ENCODE measurements at regions not wholly inside any gene's neighbourhood (a gene's known extent, or its start where the extent isn't known, plus 50 kb on each side); places are given as distances from the start of the nearest gene placed in this dataset.
"Not testable (repeated sequence)": the region's sequence is repeated elsewhere in the genome, so short reads cannot be mapped to it uniquely, and the experiment has no call there.

DNA sequence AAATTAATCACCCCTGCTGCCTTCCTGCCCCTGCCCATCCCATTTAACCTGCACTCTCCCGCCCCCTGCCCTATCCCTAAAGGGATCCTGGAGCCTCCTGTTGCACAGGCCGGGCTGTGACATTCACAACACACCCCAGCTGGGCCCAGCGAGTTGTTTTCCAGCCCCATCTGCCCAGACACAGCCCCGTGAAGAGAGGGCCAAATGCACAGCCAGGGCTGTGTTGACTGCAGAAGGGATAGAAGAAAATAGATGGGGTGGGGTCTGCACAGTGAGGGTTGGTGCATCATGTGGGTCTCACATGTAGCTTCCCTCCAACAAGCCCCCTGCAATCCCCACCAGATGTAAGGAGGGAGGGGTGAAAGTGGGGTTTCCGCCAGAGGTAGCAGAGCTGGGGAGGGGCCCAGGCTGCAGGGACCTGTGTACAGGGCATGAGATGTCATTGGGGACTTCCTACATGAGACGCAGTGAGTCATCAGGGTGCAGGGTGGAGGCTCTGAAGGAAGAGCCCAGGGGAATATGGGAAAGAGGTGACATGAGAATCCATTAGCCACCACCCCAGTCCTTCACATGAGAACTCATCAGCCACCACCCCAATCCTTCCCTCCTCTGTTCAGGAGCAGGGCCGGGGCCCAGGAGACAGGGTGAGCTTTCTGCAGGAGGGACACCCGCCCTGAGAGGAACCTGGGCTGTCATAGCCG is 339.3 kb downstream of the PREX1 start:
- peaks cover 24% of the 10 kb centered on the region for H3K27me3 Mint-ChIP-seq
- peak; percentile 46 for ATAC-seq
- not testable (repeated sequence) for DNase-seq, H3K4me1 Mint-ChIP-seq, H3K27ac Mint-ChIP-seq, H3K9me3 Mint-ChIP-seq, H3K4me3 Mint-ChIP-seq

DNA sequence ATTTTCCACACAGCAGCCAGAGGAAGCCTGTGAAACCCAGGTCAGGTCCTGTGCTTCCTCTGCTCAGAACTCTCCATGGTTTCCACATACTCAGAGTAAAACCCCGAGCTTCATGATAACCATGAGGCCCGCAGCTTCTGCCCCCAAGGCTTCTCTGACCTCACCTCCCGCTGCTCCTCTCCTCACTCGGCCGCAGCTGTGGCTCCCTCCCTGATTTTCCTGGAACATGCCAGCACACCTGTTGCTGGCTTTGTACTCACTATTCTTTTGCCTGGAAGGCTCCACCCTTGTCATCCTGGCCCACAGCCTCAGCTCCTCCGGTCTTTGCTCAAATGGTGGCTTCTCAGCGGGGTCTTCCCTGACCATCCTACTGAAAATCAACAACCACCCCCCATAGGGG is 341.7 kb downstream of the PREX1 start:
- Mint-ChIP-seq H3K27me3 (peaks cover 35% of the 10 kb centered on the region), H3K4me3 (no peak overlapping the region), H3K9me3 (no peaks in the 10 kb centered on the region), H3K4me1 (no peaks in the 10 kb centered on the region), H3K27ac (peak overlapping the region in 1 of 2 donors; percentile 53)
- no peak for DNase-seq
- ATAC-seq: no peak

DNA sequence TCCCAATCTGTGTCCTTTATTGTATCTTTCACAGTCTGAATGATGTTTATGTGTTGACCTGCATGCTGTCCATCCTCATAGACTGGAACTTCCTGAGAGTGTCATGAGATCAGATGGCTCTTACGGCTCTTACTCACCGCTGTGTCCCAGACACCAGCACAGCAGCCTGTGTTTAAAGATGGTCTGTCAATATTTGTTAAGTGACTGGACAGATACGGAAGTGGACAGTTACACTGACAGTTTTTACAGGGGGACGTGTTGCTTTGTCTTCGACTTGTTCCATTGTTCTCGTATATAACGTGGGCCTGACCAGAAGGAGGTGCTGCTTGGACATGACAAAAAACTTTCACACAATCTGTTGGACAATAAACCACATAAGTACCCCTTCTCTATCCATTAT is 342.6 kb downstream of the PREX1 start:
- not testable (repeated sequence) for H3K4me3 Mint-ChIP-seq, H3K4me1 Mint-ChIP-seq, H3K9me3 Mint-ChIP-seq, DNase-seq, ATAC-seq, H3K27ac Mint-ChIP-seq
- peaks cover 44% of the 10 kb centered on the region for H3K27me3 Mint-ChIP-seq

DNA sequence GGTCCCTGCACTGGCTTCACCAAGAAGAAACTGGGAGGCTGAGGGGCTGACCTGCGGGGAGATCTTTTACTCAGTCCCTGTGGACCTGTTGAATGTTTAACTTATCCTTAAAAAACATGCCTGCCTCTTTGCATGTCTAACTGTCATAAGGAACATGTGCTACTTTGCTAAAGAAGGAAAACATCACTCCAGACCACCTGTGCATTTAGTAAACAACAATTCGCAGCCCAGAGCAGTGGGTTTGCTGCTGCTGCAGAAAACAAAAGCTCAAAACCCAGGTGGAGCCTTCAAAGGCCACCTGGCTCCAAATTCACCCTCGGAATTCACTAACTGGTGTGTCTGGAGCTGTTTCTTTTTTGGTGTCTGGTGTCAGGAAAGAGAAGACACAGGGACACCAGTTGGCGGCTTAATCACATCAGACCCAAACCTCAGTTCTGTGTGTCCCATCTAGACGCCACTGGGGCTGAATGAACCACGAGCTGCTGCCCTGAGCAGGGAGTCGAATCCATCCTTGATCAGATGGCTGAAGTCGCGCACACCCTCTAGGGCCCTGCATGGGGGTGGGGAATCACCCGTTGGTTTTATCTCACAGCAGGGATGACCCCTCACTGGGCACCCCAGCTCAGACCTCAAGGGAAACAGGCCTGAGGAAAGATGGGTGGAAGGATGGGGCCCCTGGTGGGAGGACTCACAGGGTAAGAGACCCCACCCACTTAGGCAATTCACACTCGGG is 344.3 kb downstream of the PREX1 start:
- Mint-ChIP-seq H3K4me3 (no peak overlapping the region), H3K27me3 (peaks cover 48% of the 10 kb centered on the region), H3K4me1 (no peaks in the 10 kb centered on the region), H3K9me3 (no peaks in the 10 kb centered on the region), H3K27ac (no peak overlapping the region)
- ATAC-seq: no peak
- no peak for DNase-seq

DNA sequence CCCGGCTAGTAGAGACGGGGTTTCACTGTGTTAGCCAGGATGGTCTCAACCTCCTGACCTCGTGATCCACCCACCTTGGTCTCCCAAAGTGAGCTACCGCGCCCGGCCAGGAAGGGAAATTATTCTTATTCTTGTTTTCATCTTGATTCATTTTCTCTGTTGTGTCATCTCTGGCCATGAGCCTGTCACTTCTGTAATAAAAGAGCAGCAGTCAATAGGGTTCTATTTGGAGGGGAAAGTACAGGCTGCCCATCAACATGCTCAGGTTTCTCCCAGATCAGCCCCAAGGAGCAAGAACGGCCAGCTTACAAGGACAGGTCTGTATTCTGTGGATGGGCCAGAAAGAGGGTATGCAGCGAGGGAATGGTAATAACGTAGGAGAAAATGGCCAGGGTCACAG is 345.0 kb downstream of the PREX1 start:
- no peak for DNase-seq
- Mint-ChIP-seq H3K4me3 (no peak overlapping the region), H3K27me3 (peaks cover 48% of the 10 kb centered on the region), H3K4me1 (no peaks in the 10 kb centered on the region), H3K9me3 (no peaks in the 10 kb centered on the region), H3K27ac (no peak overlapping the region)
- no peak for ATAC-seq

DNA sequence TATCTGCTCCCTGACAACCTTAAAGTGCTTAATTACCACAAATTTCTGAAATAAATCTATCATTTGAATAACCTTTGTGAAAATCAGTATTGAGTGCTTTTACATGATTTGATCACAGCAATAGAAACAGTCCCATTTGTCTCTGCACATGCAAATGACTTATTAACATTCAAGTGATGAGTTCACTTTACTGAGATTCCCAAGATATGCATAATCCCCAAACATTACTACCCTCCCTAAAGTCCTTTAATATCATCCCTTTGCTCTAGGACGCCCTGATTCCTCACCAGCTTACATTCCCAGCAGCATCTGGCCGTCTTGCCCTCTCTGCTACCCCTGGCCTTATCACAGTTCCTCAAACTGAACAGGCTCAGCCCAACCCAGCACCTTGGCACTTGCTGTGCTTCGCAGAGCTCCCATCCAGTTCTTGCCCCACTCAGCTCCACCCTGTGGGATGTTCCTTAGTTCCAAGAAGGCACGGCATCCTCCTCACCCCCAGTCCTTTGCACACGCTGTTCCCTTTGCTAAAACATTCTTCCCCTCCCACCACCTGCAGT is 347.5 kb downstream of the PREX1 start:
- Mint-ChIP-seq H3K27ac (no peak overlapping the region), H3K4me1 (no peaks in the 10 kb centered on the region), H3K4me3 (no peak overlapping the region), H3K9me3 (no peaks in the 10 kb centered on the region), H3K27me3 (peaks cover 40% of the 10 kb centered on the region)
- DNase-seq (no peak), ATAC-seq (no peak)

DNA sequence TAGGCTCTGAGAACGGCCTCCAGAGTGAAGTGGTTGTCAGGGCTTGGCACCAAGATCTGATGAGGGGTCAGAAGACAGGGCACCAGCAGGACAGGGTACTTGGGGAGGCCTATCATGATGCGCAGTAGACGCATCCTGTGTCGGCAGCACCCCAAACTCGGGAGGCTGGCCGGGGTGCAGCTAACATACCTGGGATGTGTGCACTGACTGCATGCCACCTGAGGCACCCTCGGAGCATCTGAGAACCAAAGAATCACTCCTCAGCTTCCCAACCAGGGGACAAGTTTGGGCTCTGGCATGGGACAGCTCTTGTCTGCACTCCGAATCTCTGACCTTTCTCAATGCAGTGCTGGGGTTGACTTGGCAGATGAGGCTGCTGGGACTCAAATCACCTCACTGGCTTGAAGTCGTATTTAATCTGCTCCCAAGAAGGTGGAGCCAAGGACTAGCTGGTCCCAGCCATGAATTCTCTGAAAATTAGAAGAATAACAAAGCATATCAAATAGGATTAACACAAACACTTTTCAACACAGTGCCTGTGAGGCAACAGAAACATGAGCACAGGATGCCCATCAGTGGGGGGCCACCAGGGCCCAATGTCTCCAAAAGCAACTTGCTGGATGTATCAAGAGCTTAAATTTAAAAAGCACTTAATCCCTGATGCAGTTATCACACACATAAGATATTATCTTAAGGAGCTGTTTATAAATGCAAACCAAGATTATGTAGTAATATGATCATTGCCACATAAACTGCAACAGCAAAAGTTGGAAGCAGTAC is 348.8 kb downstream of the PREX1 start:
- Mint-ChIP-seq H3K4me1 (no peaks in the 10 kb centered on the region), H3K4me3 (no peak overlapping the region), H3K9me3 (no peaks in the 10 kb centered on the region), H3K27ac (no peak overlapping the region), H3K27me3 (peaks cover 40% of the 10 kb centered on the region)
- DNase-seq (no peak), ATAC-seq (no peak)

DNA sequence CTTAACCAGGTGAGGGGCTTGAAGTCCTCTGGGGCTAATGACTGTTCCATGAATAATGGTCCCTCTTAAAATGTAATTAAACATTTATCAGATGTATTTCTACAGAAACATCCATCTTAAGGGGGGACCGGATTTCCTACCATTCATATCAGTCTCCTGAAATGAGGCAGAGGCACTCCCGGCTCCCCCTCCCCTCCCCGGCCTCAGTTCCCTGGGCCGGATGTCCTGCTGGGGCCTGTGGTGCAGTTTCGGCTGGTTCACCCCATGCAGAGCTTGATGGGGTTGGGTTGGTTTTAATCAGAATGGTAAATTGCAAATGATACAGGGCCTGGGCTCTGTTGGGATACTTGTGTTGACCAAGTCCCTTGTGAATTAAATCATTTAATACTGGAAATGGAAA is 349.4 kb downstream of the PREX1 start:
- Mint-ChIP-seq H3K27me3 (peaks cover 40% of the 10 kb centered on the region), H3K4me1 (no peaks in the 10 kb centered on the region), H3K9me3 (no peaks in the 10 kb centered on the region), H3K4me3 (no peak overlapping the region), H3K27ac (no peak overlapping the region)
- ATAC-seq (peak; percentile 54), DNase-seq (peak in 1 of 2 donors; percentile 20)

DNA sequence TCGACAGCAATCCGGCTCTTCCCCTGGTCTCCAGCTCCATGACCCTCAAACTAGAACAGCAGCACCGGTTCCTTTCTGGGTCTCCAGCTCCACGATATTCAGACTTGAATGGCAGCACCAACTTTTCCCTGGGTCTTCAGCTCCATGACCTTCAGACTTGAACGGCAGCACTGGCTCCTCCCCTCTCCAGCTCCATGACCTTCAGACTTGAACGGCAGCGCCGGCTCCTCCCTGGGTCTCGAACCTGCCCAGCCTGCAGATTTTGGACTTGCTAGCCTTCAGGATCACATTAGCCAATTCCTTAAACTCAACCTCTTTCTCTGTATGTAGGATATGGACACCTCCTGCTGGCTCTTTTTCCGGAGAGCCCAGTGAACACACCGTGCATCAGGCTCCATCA is 350.9 kb downstream of the PREX1 start:
- ATAC-seq (no peak), DNase-seq (no peak)
- Mint-ChIP-seq H3K9me3 (no peaks in the 10 kb centered on the region), H3K27ac (peak overlapping the region in 1 of 2 donors; percentile 68), H3K4me1 (no peaks in the 10 kb centered on the region), H3K4me3 (no peak overlapping the region), H3K27me3 (peaks cover 34% of the 10 kb centered on the region)

DNA sequence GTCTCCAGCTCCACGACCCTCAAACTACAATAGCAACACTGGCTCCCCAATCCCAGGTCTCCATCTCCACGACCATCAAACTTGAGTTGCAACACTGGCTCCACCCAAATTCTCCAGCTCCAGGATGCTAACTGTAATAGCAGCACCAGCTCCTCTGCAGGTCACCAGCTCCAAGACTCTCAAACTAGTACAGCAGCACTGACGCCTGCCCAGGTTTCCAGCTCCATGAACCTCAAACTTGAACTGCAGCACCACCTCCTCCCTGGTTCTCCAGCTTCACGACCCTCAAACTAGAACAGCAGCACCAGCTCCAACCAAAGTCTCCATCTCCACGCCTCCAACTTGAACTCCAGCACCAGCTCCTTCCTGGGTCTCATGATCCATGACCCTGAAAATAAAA is 353.8 kb downstream of the PREX1 start:
- peaks cover 9% of the 10 kb centered on the region for H3K27me3 Mint-ChIP-seq
- H3K4me3 Mint-ChIP-seq: no peak overlapping the region
- H3K4me1 Mint-ChIP-seq: no peaks in the 10 kb centered on the region
- DNase-seq: no peak
- no peak overlapping the region for H3K27ac Mint-ChIP-seq
- ATAC-seq: no peak
- H3K9me3 Mint-ChIP-seq: no peaks in the 10 kb centered on the region

DNA sequence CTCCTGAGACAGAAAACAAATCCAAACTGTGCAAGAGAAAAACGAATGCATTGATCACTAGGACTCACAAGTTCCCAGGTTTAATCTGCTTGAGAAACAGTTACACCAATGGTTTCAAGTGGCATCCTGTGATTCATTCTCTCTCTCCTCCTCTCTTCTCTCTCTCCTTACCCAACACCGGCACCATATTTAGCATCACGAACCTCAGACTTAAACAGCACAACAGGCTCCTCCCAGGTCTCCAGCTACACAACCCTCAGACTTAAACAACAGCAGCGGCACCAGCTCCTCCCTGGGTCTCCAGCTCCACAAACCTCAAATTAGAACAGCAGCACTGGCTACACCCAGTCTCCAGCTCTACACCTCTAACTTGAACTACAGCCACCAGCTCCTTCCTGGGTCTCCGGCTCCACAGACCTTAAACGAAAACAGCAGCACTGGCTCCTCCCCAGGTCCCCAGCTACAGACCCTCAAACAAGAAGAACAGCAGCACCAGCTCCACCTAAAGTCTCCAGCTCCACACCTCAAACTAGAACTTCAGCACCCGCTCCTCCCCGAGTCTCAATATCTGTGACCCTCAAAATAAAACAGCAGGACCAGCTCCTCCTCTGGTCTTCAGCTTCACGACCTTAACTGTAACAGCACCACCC is 355.9 kb downstream of the PREX1 start:
- no peak overlapping the region for H3K4me3 Mint-ChIP-seq
- ATAC-seq (no peak), DNase-seq (no peak)
- H3K27me3 Mint-ChIP-seq: peaks cover 3% of the 10 kb centered on the region
- H3K27ac Mint-ChIP-seq: no peak overlapping the region
- H3K9me3 Mint-ChIP-seq: no peaks in the 10 kb centered on the region
- H3K4me1 Mint-ChIP-seq: no peaks in the 10 kb centered on the region

DNA sequence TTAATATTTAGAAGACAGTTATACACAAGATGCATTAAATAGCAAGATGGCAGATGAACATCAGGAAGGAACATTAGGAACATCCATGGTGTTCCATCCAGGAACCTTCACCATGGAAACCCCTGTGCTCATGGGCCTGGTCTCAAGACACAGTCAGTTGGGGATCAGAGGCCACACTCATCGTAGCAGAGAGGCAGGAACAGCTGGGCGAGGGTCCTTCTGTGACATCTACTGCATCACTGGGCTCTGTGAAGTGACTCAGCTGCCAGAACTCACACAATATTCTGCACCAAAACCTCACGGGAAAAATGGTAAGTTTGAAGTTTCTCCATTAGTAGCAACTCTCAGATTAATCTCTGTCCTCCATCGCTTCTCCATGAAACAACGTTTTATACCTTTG is 356.6 kb downstream of the PREX1 start:
- Mint-ChIP-seq H3K4me1 (no peaks in the 10 kb centered on the region), H3K27ac (no peak overlapping the region), H3K27me3 (no peaks in the 10 kb centered on the region), H3K9me3 (no peaks in the 10 kb centered on the region), H3K4me3 (no peak overlapping the region)
- DNase-seq (no peak), ATAC-seq (no peak)

DNA sequence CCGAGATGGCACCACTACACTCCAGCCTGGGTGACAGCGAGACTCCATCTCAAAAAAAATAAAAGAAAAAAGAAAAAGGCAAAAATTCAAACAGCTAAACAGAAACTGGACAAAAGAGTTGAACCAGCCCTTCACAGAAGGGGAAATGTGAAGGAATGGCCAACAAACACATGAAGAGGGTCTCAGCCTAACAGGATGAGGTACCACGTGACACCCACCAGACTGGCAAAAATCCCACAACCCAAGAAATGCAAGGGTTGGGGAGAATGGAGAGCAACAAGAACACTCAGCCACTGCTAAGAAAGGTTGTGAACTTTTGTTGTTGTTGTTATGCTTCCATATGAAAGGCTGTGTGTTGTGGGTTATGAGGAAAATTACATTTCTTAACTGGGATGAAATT is 357.7 kb downstream of the PREX1 start:
- Mint-ChIP-seq H3K4me1 (no peaks in the 10 kb centered on the region), H3K27me3 (no peaks in the 10 kb centered on the region), H3K4me3 (no peak overlapping the region), H3K9me3 (no peaks in the 10 kb centered on the region), H3K27ac (peak overlapping the region in 1 of 2 donors; percentile 65)
- ATAC-seq (no peak), DNase-seq (no peak)

DNA sequence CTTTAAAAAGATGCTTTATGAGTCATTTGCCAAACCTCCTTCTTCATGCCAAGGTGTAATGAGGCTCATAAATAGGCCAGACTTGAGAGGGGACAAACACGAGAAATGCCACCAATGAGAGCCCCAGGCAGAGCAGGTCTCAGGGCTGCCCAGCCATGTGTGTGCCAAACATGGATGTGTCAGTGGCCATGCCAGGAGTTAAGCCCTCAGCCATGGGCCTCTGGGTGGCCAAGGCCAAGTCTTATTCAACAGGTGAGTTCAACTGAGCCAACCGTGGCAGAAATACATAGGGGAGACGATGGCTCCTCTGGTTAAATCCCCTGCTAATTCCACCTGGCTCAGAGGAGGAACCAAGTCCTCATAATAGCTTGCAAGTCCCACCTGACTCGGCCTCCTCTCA is 358.8 kb downstream of the PREX1 start:
- Mint-ChIP-seq H3K27me3 (no peaks in the 10 kb centered on the region), H3K4me3 (no peak overlapping the region), H3K27ac (no peak overlapping the region), H3K9me3 (no peaks in the 10 kb centered on the region), H3K4me1 (no peaks in the 10 kb centered on the region)
- ATAC-seq (no peak), DNase-seq (no peak)

DNA sequence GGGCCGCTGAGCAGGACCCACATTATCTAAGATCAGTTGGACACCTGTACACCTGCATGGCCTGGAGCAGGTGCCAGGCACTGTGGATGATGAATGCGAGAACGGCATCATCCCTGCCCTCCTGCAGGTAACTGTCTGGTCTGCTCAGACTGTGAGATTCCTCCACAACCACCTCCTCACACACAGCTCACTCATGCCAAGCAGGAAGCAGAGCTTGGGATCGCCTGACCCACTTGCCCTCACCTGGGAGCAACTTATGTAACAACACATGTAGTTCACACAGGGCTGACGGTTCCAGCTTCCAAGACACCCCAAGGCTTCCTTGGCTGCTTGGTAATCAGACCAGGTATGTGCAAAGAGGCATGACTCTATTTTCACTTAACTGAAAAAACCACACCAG is 359.2 kb downstream of the PREX1 start:
- Mint-ChIP-seq H3K27ac (no peak overlapping the region), H3K4me3 (no peak overlapping the region), H3K9me3 (no peaks in the 10 kb centered on the region), H3K27me3 (no peaks in the 10 kb centered on the region), H3K4me1 (no peaks in the 10 kb centered on the region)
- DNase-seq (no peak), ATAC-seq (no peak)
